GM12872 (cell line): ENCODE measurements at regions not wholly inside any gene's neighbourhood (a gene's known extent, or its start where the extent isn't known, plus 50 kb on each side); places are given as distances from the start of the nearest gene placed in this dataset.

Source experiments
- CTCF ChIP-seq: IDR thresholded peaks from 3 replicates; pipeline ENCODE4 v1.5.1; 2011; ENCODE audit warnings: low read depth, mild to moderate bottlenecking, low read length, moderate library complexity; ENCODE audit not compliant: insufficient read depth

- TF ChIP-seq CTCF = no peak
Measured at GRCh38 chr18:30444544-30444943, 598.0 kb downstream of the DSC3 start.

- no peak for TF ChIP-seq CTCF
Measured at GRCh38 chr18:30440351-30440750, 602.2 kb downstream of the DSC3 start.

DNA sequence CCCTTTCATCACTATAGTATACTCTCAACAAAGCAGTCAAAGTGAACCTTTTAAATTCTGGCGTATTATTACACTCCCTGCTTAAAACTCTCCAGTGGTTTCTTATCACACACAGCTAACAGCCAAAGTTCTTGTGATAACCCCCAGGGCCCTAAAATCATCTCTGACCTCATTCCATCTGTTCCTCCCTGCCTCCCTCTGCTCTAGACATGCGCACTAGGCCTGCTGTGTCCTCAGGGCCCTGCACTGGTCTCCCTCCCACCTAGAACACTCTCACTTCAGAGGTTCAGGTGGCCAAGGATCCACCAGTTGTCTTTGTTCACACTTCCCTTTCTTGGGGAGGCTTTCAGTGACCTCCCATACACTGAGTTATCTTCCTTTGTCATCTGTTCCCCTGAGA, 603.4 kb downstream of the DSC3 start:
- TF ChIP-seq CTCF = no peak

DNA sequence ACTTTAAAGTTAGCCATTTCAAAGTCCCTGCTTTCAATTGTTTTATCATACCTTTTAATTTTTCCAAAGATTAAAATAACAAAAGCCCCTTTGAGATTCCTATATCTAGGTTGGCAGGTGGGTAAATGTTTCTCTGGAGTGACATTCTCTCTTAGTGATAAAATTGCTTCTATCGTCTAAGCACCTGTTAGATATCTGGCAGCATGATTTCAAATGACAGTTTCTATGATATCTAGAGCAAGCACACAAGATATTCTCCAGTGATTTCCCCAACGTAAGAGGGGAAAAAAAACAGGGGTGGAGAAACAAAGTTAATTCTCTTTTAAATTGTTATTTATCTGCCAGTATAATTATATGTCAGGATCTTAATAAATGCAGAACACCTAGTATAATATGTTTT, 610.2 kb downstream of the DSC3 start:
- no peak for TF ChIP-seq CTCF

DNA sequence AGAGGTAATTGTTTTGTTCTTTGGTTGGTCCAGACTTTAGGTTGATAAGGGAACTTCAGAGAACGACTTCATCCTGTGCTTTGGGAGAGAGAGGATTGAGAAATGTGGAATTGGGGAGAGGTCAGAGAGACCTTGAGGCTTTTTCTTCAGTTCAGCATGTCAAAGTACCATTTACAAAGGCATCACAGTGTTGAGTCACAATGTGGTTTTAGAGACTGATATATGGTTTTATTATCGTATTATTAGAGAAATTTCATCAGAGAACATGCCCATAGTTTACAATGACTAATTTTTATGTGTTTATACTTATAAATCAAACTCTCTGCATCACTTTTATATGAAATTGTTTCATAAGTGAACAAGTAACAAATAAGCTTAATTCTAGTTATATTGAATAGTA, 626.6 kb downstream of the DSC3 start:
- TF ChIP-seq CTCF = no peak

- no peak for TF ChIP-seq CTCF
Measured at GRCh38 chr18:30409120-30409519, 633.4 kb downstream of the DSC3 start.

- no peak for TF ChIP-seq CTCF
Measured at GRCh38 chr18:30406728-30407127, 635.8 kb downstream of the DSC3 start.

- TF ChIP-seq CTCF = no peak
Measured at GRCh38 chr18:30405038-30405437, 637.5 kb downstream of the DSC3 start.
